ENCODE measurements at regions not wholly inside any gene's neighbourhood (a gene's known extent, or its start where the extent isn't known, plus 50 kb on each side); places are given as distances from the start of the nearest gene placed in this dataset.

DNA sequence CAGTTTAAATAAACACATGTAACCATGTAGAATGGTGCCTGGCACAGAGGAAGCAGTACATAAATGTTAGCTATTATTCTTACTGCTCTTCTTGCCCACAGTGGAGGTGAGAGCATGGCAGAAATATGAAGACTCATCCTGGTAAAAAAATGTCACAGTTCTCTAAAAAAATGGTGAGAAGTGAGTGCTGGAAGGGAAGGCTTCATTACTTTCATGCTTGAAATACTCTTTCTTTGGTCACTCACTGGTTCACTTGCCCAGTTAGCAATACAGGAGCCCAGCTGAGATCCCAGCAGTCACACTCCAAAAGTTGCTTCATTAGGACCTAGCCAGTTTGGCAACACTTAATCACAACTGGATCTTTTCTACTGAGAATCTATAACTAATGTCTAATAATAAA, 1017.2 kb downstream of the TUSC7 start:
- Histone ChIP-seq H3K4me1 (no peaks in the 10 kb centered on the region), H3K4me3 (replicated peaks in 1 of 3) (no peak overlapping the region), H3K9me3 (no peaks in the 10 kb centered on the region), H3K36me3 (no peaks in the 10 kb centered on the region), H3K27me3 (no peaks in the 10 kb centered on the region), H3K27ac (no peak overlapping the region)
- intact Hi-C loops (cut with DNase I) = loop anchor here (10.0 kb wide), 1 partner anchor 712 kb away; no protein-coding TSS in a partner anchor
- TF ChIP-seq, protein P1, sequence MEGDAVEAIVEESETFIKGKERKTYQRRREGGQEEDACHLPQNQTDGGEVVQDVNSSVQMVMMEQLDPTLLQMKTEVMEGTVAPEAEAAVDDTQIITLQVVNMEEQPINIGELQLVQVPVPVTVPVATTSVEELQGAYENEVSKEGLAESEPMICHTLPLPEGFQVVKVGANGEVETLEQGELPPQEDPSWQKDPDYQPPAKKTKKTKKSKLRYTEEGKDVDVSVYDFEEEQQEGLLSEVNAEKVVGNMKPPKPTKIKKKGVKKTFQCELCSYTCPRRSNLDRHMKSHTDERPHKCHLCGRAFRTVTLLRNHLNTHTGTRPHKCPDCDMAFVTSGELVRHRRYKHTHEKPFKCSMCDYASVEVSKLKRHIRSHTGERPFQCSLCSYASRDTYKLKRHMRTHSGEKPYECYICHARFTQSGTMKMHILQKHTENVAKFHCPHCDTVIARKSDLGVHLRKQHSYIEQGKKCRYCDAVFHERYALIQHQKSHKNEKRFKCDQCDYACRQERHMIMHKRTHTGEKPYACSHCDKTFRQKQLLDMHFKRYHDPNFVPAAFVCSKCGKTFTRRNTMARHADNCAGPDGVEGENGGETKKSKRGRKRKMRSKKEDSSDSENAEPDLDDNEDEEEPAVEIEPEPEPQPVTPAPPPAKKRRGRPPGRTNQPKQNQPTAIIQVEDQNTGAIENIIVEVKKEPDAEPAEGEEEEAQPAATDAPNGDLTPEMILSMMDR (IDR thresholded peaks at IDR 0.05) = no peak
- TF ChIP-seq POLR2A (IDR thresholded peaks at IDR 0.05) = no peak
- no peak for DNase-seq

- H3K4me1 ChIP-seq = no peaks in the 10 kb centered on the region
- 81 to 87% methylated on average over 1 of the region's 1 CpG for WGBS, 2 donors
- no peaks in the 10 kb centered on the region for H3K27me3 ChIP-seq
- DNase-seq = no peak
- TF ChIP-seq POLR2A (IDR thresholded peaks at IDR 0.05) = no peak
- TF ChIP-seq, protein P1 (IDR thresholded peaks at IDR 0.05) = no peak
- H3K9me3 ChIP-seq = no peaks in the 10 kb centered on the region
- H3K27ac ChIP-seq = no peak overlapping the region
- no peak overlapping the region for H3K4me3 ChIP-seq (replicated peaks in 1 of 3)
- H3K36me3 ChIP-seq = no peaks in the 10 kb centered on the region
- intact Hi-C loops (cut with DNase I) = loop anchor here (10.0 kb wide), 1 partner anchor 713 kb away; no protein-coding TSS in a partner anchor
These were observed 1018.6 kb downstream of the TUSC7 start for GRCh38 chr3:117728226-117728625.

DNA sequence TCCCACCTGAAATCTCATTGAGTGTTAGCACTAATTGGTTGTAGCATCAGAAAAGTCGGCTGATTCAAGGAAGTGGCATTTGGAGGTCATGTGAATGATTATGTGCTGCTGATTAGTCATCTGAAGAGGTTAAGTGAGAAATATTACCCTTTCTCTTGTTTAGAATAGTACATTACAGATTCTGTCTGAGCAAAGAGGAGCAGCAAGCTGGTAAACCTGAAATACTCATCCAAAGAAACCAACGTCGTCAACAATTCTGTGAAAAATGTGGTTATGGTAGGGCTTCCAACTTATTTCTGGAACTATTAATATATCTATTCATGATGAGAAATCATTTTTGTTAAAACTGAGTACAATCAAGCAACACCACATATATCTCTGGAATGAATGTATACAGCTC, 1024.9 kb downstream of the TUSC7 start:
- TF ChIP-seq, protein P1 (IDR thresholded peaks at IDR 0.05) = no peak
- no peak for TF ChIP-seq POLR2A (IDR thresholded peaks at IDR 0.05)
- intact Hi-C loops (cut with DNase I) = no loop called here
- no peaks in the 10 kb centered on the region for H3K36me3 ChIP-seq
- no peaks in the 10 kb centered on the region for H3K27me3 ChIP-seq
- no peak overlapping the region for H3K27ac ChIP-seq
- no peaks in the 10 kb centered on the region for H3K9me3 ChIP-seq
- 91 to 94% methylated on average over 3 of the region's 3 CpGs for WGBS, 2 donors
- H3K4me3 ChIP-seq (replicated peaks in 1 of 3) = no peak overlapping the region
- DNase-seq = no peak
- no peaks in the 10 kb centered on the region for H3K4me1 ChIP-seq

DNA sequence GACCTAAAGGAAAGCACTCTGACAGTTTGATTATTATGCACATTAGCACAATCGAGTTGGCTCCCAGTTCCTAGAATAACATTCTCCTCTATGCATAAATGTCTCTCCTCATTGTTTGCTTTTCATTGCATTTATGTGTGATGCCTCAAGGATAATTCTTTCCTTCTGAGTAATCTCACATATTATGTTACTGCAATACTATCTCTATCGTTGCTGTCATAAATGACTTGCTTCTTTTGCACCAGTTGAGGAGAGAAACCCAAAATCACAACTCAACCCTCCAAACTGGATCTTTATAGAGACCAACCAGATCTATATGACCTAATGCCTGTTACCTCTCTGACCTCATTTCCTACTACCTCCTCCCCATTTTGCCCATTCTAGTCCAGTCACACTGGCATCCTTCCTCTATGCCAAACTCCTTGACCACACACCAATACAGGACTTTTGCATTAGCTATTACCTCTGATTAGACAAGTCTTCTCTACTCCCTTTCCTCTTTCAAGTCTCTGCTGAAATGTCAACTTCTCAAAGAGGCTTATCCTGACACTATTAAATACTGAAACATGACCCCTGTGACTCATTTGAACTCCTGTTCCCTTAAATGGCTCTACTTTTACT, 1026.0 kb downstream of the TUSC7 start:
- H3K27me3 ChIP-seq = no peaks in the 10 kb centered on the region
- intact Hi-C loops (cut with DNase I) = no loop called here
- DNase-seq = no peak
- TF ChIP-seq POLR2A (IDR thresholded peaks at IDR 0.05) = no peak
- TF ChIP-seq, protein P1 (IDR thresholded peaks at IDR 0.05) = no peak
- H3K36me3 ChIP-seq = no peaks in the 10 kb centered on the region
- no peak overlapping the region for H3K4me3 ChIP-seq (replicated peaks in 1 of 3)
- no peak overlapping the region for H3K27ac ChIP-seq
- H3K4me1 ChIP-seq = no peaks in the 10 kb centered on the region
- 60 to 64% methylated on average over 2 of the region's 2 CpGs for WGBS, 2 donors
- no peaks in the 10 kb centered on the region for H3K9me3 ChIP-seq

DNA sequence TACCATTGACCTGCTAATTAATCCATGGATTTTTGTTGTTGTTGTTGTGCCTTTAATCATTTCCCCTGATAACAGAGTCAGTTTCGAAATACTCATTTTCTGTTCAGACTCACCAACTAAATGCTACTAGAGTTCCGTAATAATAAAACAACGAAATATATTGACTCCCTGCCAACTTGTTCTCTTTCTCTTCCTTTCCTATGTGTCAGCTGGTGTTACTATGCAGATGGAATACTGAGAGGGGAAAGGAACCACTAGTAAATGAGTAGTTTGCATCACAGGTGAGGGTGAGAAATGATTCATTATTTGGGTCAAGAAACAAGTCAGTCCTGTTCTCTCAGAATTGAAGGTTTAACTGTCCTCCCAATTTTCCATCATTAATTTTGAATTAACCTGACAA, 1027.3 kb downstream of the TUSC7 start:
- Histone ChIP-seq H3K27ac (no peak overlapping the region), H3K36me3 (no peaks in the 10 kb centered on the region), H3K4me1 (no peaks in the 10 kb centered on the region), H3K4me3 (replicated peaks in 1 of 3) (no peak overlapping the region), H3K27me3 (no peaks in the 10 kb centered on the region), H3K9me3 (no peaks in the 10 kb centered on the region)
- TF ChIP-seq, protein P1 (IDR thresholded peaks at IDR 0.05) = no peak
- no peak for TF ChIP-seq POLR2A (IDR thresholded peaks at IDR 0.05)
- intact Hi-C loops (cut with DNase I) = no loop called here
- WGBS, 2 donors = 79 to 80% methylated on average over 3 of the region's 3 CpGs
- no peak for DNase-seq

All from thyroid gland (tissue), 4 donors.